HL-60 (cell line): ENCODE measurements at regions not wholly inside any gene's neighbourhood (a gene's known extent, or its start where the extent isn't known, plus 50 kb on each side); places are given as distances from the start of the nearest gene placed in this dataset.

Experiments
- GABPA ChIP-seq: IDR thresholded peaks from 2 replicates; pipeline ENCODE4 v1.6.1; 2012; ENCODE audit warnings: low read depth
- POLR2AphosphoS5 ChIP-seq: IDR thresholded peaks from 2 replicates; pipeline ENCODE4 v1.6.1; 2012; ENCODE audit warnings: low read depth
- REST ChIP-seq: IDR thresholded peaks from 2 replicates; pipeline ENCODE4 v1.6.1; 2012; ENCODE audit warnings: low read depth; ENCODE audit not compliant: insufficient replicate concordance
- SPI1 ChIP-seq: IDR thresholded peaks from 2 replicates; pipeline ENCODE4 v1.6.1; 2012; ENCODE audit warnings: low read depth, mild to moderate bottlenecking, borderline replicate concordance
- TF ChIP-seq, protein P1 (sequence below): IDR thresholded peaks from one replicate; pipeline ENCODE4 v1.5.1; 2011; ENCODE audit warnings: low read length, control low read depth, inconsistent platforms; ENCODE audit not compliant: insufficient read depth

- TF ChIP-seq, protein P1, sequence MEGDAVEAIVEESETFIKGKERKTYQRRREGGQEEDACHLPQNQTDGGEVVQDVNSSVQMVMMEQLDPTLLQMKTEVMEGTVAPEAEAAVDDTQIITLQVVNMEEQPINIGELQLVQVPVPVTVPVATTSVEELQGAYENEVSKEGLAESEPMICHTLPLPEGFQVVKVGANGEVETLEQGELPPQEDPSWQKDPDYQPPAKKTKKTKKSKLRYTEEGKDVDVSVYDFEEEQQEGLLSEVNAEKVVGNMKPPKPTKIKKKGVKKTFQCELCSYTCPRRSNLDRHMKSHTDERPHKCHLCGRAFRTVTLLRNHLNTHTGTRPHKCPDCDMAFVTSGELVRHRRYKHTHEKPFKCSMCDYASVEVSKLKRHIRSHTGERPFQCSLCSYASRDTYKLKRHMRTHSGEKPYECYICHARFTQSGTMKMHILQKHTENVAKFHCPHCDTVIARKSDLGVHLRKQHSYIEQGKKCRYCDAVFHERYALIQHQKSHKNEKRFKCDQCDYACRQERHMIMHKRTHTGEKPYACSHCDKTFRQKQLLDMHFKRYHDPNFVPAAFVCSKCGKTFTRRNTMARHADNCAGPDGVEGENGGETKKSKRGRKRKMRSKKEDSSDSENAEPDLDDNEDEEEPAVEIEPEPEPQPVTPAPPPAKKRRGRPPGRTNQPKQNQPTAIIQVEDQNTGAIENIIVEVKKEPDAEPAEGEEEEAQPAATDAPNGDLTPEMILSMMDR: no peak
- TF ChIP-seq POLR2AphosphoS5 (no peak), GABPA (no peak), REST (no peak), SPI1 (no peak)
Measured at GRCh38 chrX:111581086-111581485, 69.6 kb downstream of the SERTM2 start.
